B cell (primary cell): ENCODE measurements at regions not wholly inside any gene's neighbourhood (a gene's known extent, or its start where the extent isn't known, plus 50 kb on each side); places are given as distances from the start of the nearest gene placed in this dataset.

Source experiments
- EZH2 ChIP-seq: IDR thresholded peaks from 2 replicates; pipeline ENCODE4 v1.6.1; 2012; ENCODE audit warnings: borderline replicate concordance, low read depth, mild to moderate bottlenecking, moderate library complexity, low read length; ENCODE audit not compliant: insufficient read depth, poor library complexity, severe bottlenecking
- TF ChIP-seq, protein P1 (sequence below): fragments of 200-600 bp; IDR thresholded peaks from one replicate; pipeline ENCODE4 v1.8.0; 2022; ENCODE audit warnings: antibody characterized with exemption, mild to moderate bottlenecking

DNA sequence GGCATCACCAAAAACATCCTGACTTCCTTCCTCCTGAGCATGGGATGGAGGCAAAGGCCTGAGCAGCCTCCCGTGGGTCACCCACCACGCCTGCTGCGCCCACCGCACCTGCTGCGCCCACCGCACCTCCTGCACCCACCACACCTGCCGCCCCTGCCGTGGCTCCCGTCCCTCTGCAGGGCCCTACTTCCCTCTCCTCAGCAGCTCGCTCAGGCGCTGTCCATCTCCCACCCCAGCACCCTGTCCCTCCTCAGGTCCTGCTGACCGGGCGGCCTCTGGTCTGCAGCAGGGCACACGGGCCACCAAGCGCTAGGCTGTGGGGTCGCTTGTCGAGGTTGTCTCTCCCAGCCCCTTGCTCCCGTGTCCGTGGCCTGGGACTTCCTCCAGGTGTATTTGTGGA lies 72.7 kb upstream of the SLCO4A1 start:
- TF ChIP-seq EZH2: no peak
- TF ChIP-seq, protein P1, sequence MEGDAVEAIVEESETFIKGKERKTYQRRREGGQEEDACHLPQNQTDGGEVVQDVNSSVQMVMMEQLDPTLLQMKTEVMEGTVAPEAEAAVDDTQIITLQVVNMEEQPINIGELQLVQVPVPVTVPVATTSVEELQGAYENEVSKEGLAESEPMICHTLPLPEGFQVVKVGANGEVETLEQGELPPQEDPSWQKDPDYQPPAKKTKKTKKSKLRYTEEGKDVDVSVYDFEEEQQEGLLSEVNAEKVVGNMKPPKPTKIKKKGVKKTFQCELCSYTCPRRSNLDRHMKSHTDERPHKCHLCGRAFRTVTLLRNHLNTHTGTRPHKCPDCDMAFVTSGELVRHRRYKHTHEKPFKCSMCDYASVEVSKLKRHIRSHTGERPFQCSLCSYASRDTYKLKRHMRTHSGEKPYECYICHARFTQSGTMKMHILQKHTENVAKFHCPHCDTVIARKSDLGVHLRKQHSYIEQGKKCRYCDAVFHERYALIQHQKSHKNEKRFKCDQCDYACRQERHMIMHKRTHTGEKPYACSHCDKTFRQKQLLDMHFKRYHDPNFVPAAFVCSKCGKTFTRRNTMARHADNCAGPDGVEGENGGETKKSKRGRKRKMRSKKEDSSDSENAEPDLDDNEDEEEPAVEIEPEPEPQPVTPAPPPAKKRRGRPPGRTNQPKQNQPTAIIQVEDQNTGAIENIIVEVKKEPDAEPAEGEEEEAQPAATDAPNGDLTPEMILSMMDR: no peak
